ENCODE measurements at regions not wholly inside any gene's neighbourhood (a gene's known extent, or its start where the extent isn't known, plus 50 kb on each side); places are given as distances from the start of the nearest gene placed in this dataset.
"Not testable (repeated sequence)": the region's sequence is repeated elsewhere in the genome, so short reads cannot be mapped to it uniquely, and the experiment has no call there.

- H3K36me3 ChIP-seq (ENCODE audit: control insufficient read depth, insufficient read depth, low read length) = no peaks in the 10 kb centered on the region
- peaks cover 57% of the 10 kb centered on the region for H3K27me3 ChIP-seq (ENCODE audit: control insufficient read depth, insufficient read depth, low read length)
- no peak overlapping the region for H3K9ac ChIP-seq (ENCODE audit: low read length)
- H3K4me3 ChIP-seq (ENCODE audit: low read depth, low read length) = no peak overlapping the region
- H3K27ac ChIP-seq (ENCODE audit: low read depth, low read length) = no peak overlapping the region
- no peaks in the 10 kb centered on the region for H3K9me3 ChIP-seq (ENCODE audit: control insufficient read depth, insufficient read depth, low read depth, low read length)
- H3K4me1 ChIP-seq (ENCODE audit: control insufficient read depth, insufficient read depth, low read length) = no peaks in the 10 kb centered on the region
Measured at GRCh38 chr1:228650946-228651345, 84.3 kb upstream of the RHOU start.

GRCh38 chr1:228652116-228652515 is 83.2 kb upstream of the RHOU start:
- Histone ChIP-seq H3K9ac (ENCODE audit: low read length) (no peak overlapping the region), H3K36me3 (ENCODE audit: control insufficient read depth, insufficient read depth, low read length) (no peaks in the 10 kb centered on the region), H3K27me3 (ENCODE audit: control insufficient read depth, insufficient read depth, low read length) (peaks cover 51% of the 10 kb centered on the region), H3K4me3 (ENCODE audit: low read depth, low read length) (no peak overlapping the region), H3K27ac (ENCODE audit: low read depth, low read length) (no peak overlapping the region), H3K4me1 (ENCODE audit: control insufficient read depth, insufficient read depth, low read length) (no peaks in the 10 kb centered on the region), H3K9me3 (ENCODE audit: control insufficient read depth, insufficient read depth, low read depth, low read length) (no peaks in the 10 kb centered on the region)

- H3K27me3 ChIP-seq (ENCODE audit: control insufficient read depth, insufficient read depth, low read length) = peaks cover 41% of the 10 kb centered on the region
- H3K9me3 ChIP-seq (ENCODE audit: control insufficient read depth, insufficient read depth, low read depth, low read length); H3K4me3 ChIP-seq (ENCODE audit: low read depth, low read length); H3K4me1 ChIP-seq (ENCODE audit: control insufficient read depth, insufficient read depth, low read length); H3K36me3 ChIP-seq (ENCODE audit: control insufficient read depth, insufficient read depth, low read length); H3K9ac ChIP-seq (ENCODE audit: low read length); H3K27ac ChIP-seq (ENCODE audit: low read depth, low read length): not testable (repeated sequence)
Measured at GRCh38 chr1:228653057-228653456, 82.2 kb upstream of the RHOU start.

GRCh38 chr1:228653748-228654147 is 81.5 kb upstream of the RHOU start:
- Histone ChIP-seq H3K9ac (ENCODE audit: low read length) (no peak overlapping the region), H3K4me3 (ENCODE audit: low read depth, low read length) (no peak overlapping the region), H3K27me3 (ENCODE audit: control insufficient read depth, insufficient read depth, low read length) (peaks cover 34% of the 10 kb centered on the region), H3K9me3 (ENCODE audit: control insufficient read depth, insufficient read depth, low read depth, low read length) (no peaks in the 10 kb centered on the region), H3K36me3 (ENCODE audit: control insufficient read depth, insufficient read depth, low read length) (no peaks in the 10 kb centered on the region), H3K4me1 (ENCODE audit: control insufficient read depth, insufficient read depth, low read length) (no peaks in the 10 kb centered on the region), H3K27ac (ENCODE audit: low read depth, low read length) (no peak overlapping the region)

GRCh38 chr1:228655796-228656394 is 79.4 kb upstream of the RHOU start:
- Histone ChIP-seq H3K27ac (ENCODE audit: low read depth, low read length) (no peak overlapping the region), H3K9me3 (ENCODE audit: control insufficient read depth, insufficient read depth, low read depth, low read length) (no peaks in the 10 kb centered on the region), H3K9ac (ENCODE audit: low read length) (no peak overlapping the region), H3K36me3 (ENCODE audit: control insufficient read depth, insufficient read depth, low read length) (no peaks in the 10 kb centered on the region), H3K4me3 (ENCODE audit: low read depth, low read length) (no peak overlapping the region), H3K27me3 (ENCODE audit: control insufficient read depth, insufficient read depth, low read length) (peaks cover 13% of the 10 kb centered on the region), H3K4me1 (ENCODE audit: control insufficient read depth, insufficient read depth, low read length) (no peaks in the 10 kb centered on the region)

- H3K27ac ChIP-seq (ENCODE audit: low read depth, low read length); H3K36me3 ChIP-seq (ENCODE audit: control insufficient read depth, insufficient read depth, low read length); H3K9ac ChIP-seq (ENCODE audit: low read length); H3K27me3 ChIP-seq (ENCODE audit: control insufficient read depth, insufficient read depth, low read length); H3K4me3 ChIP-seq (ENCODE audit: low read depth, low read length); H3K9me3 ChIP-seq (ENCODE audit: control insufficient read depth, insufficient read depth, low read depth, low read length); H3K4me1 ChIP-seq (ENCODE audit: control insufficient read depth, insufficient read depth, low read length): not testable (repeated sequence)
Measured at GRCh38 chr1:228662007-228662689, 73.1 kb upstream of the RHOU start.

- Histone ChIP-seq H3K27me3 (ENCODE audit: control insufficient read depth, insufficient read depth, low read length) (no peaks in the 10 kb centered on the region), H3K36me3 (ENCODE audit: control insufficient read depth, insufficient read depth, low read length) (no peaks in the 10 kb centered on the region), H3K4me3 (ENCODE audit: low read depth, low read length) (no peak overlapping the region), H3K27ac (ENCODE audit: low read depth, low read length) (no peak overlapping the region), H3K4me1 (ENCODE audit: control insufficient read depth, insufficient read depth, low read length) (no peaks in the 10 kb centered on the region), H3K9ac (ENCODE audit: low read length) (no peak overlapping the region), H3K9me3 (ENCODE audit: control insufficient read depth, insufficient read depth, low read depth, low read length) (no peaks in the 10 kb centered on the region)
Measured at GRCh38 chr1:228664399-228664914, 70.8 kb upstream of the RHOU start.

GRCh38 chr1:228666686-228667623 is 68.3 kb upstream of the RHOU start:
- H3K27ac ChIP-seq (ENCODE audit: low read depth, low read length) = no peak overlapping the region

GRCh38 chr1:228668553-228669241 is 66.6 kb upstream of the RHOU start:
- Histone ChIP-seq H3K4me3 (ENCODE audit: low read depth, low read length) (no peak overlapping the region), H3K27me3 (ENCODE audit: control insufficient read depth, insufficient read depth, low read length) (no peaks in the 10 kb centered on the region), H3K9ac (ENCODE audit: low read length) (no peak overlapping the region), H3K4me1 (ENCODE audit: control insufficient read depth, insufficient read depth, low read length) (no peaks in the 10 kb centered on the region), H3K36me3 (ENCODE audit: control insufficient read depth, insufficient read depth, low read length) (no peaks in the 10 kb centered on the region), H3K9me3 (ENCODE audit: control insufficient read depth, insufficient read depth, low read depth, low read length) (no peaks in the 10 kb centered on the region), H3K27ac (ENCODE audit: low read depth, low read length) (no peak overlapping the region)

More at GRCh38 chr1:228666686-228667623, 68.3 kb upstream of the RHOU start:
- no peak overlapping the region for H3K4me3 ChIP-seq (ENCODE audit: low read depth, low read length)
- no peaks in the 10 kb centered on the region for H3K9me3 ChIP-seq (ENCODE audit: control insufficient read depth, insufficient read depth, low read depth, low read length)
- H3K9ac ChIP-seq (ENCODE audit: low read length) = no peak overlapping the region
- H3K4me1 ChIP-seq (ENCODE audit: control insufficient read depth, insufficient read depth, low read length) = no peaks in the 10 kb centered on the region
- no peaks in the 10 kb centered on the region for H3K36me3 ChIP-seq (ENCODE audit: control insufficient read depth, insufficient read depth, low read length)
- H3K27me3 ChIP-seq (ENCODE audit: control insufficient read depth, insufficient read depth, low read length) = no peaks in the 10 kb centered on the region

- H3K4me1 ChIP-seq (ENCODE audit: control insufficient read depth, insufficient read depth, low read length) = no peaks in the 10 kb centered on the region
- no peak overlapping the region for H3K9ac ChIP-seq (ENCODE audit: low read length)
- no peaks in the 10 kb centered on the region for H3K9me3 ChIP-seq (ENCODE audit: control insufficient read depth, insufficient read depth, low read depth, low read length)
- H3K27me3 ChIP-seq (ENCODE audit: control insufficient read depth, insufficient read depth, low read length) = no peaks in the 10 kb centered on the region
- no peaks in the 10 kb centered on the region for H3K36me3 ChIP-seq (ENCODE audit: control insufficient read depth, insufficient read depth, low read length)
- H3K4me3 ChIP-seq (ENCODE audit: low read depth, low read length) = no peak overlapping the region
- H3K27ac ChIP-seq (ENCODE audit: low read depth, low read length) = no peak overlapping the region
Measured at GRCh38 chr1:228669242-228669585, 66.1 kb upstream of the RHOU start.
